Pancreas (tissue), 10 donors: ENCODE measurements at regions not wholly inside any gene's neighbourhood (a gene's known extent, or its start where the extent isn't known, plus 50 kb on each side); places are given as distances from the start of the nearest gene placed in this dataset.

Source experiments
- ATAC-seq, 4 donors: fragments of 200-7000 bp; cut with Tn5 transposase; one replicate each; pipeline versions ENCODE4 v1.8.0 to v1.9.1; 2020; ENCODE audit warnings: mild to moderate bottlenecking in 4 of 4, moderate library complexity in 4 of 4
- DNase-seq, 6 donors: peaks; one replicate each; pipeline ENCODE4 v3.0.0-alpha.2; 2020
- FAIRE-seq: peaks from 2 replicates; lab custom pipeline; 2012; peaks lifted over from hg19 to GRCh38; lab: Jason Lieb, UNC
- H3K27ac ChIP-seq, 4 donors: fragments of 200-600 bp; sonication (generic); 1 replicate in 3 of 4; 2 replicates in 1 of 4; pipeline versions ENCODE4 v1.5.0 to v1.8.0; 2020
- H3K27me3 ChIP-seq, 4 donors: fragments of 200-600 bp; one replicate each; pipeline ENCODE4 v1.8.0; 2021
- H3K36me3 ChIP-seq, 3 donors: fragments of 200-600 bp; sonication (generic) in 1 of 3; one replicate each; pipeline versions ENCODE4 v1.5.0 to v1.8.0; 2020 to 2021
- H3K4me1 ChIP-seq, 3 donors: fragments of 200-600 bp; one replicate each; pipeline ENCODE4 v1.8.0; 2021
- H3K4me3 ChIP-seq, 4 donors: fragments of 200-600 bp; sonication (generic) in 2 of 4; one replicate each; pipeline versions ENCODE4 v1.5.0 to v1.8.0; 2020 to 2021
- H3K9me3 ChIP-seq, 4 donors: fragments of 200-600 bp; one replicate each; pipeline ENCODE4 v1.8.0; 2021
- WGBS, 2 donors: extraction: QIAGEN DNeasy Blood & Tissue Kit; methylation state at CpG; one replicate each; pipeline ENCODE4 v1.1.7; 2013; 5-methylcytosine and 5-hydroxymethylcytosine counted together
- intact Hi-C, 3 donors: fragments of 100-400 bp; cut with DNase I; formaldehyde crosslinking; loops; one replicate each; pipeline versions ENCODE4 v1.11.1 to v1.14.2; 2022
- TF ChIP-seq, protein P1 (sequence below), 4 donors: fragments of 200-600 bp; sonication (generic) in 3 of 4; IDR thresholded peaks; one replicate each; pipeline versions ENCODE4 v1.5.0 to v1.8.0; 2021; ENCODE audit warnings: antibody characterized with exemption in 4 of 4
- donor health status: healthy with polysubstance abuse.
- donor health status: DM: no; HTN: no; CAD: no; lungs with moderate emphysema.
- donor health status: DM: no; HTN: no; CAD: no.
- donor health status: control.
- donor health status: control.
- donor health status: Bipolar disorder and iron deficiency.
- donor health status: DM: yes; HTN: yes; CAD: no.
- donor health status: DM: no; HTN: no; CAD: no.
- donor health status: DM: no; HTN: no; CAD: no.
- donor health status: DM: yes; HTN: yes; CAD: no.

DNA sequence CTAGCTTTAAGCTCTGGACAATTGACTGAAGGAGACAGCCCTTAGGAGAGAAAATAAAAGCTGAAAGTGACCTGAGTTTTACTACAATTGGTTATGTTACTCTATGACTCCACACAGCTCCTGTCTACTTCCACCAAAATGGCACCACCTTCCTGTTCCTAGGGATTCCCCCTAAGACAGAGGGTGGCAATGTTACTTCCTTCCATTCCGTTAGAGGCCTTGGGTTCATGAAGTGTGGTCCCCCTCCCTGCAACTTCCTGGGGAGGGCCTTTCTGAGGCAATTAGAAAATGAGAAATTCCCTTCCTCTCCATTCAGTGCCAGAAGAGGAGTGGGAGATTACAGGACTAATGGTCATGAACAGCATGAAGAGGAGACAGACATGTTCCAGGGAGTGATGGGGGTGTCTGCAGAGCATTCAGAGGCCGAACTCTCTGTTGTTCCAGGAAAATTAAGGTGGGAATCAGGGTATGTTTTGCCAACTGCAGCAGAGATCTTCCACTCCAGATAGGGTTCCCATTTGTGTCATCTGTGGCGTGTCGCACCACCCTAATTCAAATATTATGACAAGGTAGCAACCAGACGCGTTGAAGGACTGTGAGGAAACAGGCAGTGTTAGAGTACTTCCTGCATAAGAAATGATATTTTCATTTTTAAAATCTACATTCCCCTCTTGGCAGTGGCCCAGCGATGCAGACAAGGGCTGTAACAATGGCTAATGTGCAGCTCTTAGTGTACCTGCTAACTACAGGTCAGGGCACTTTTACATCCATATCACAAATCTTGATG, 53.1 kb upstream of the TRIM67 start:
- FAIRE-seq = no peak

DNA sequence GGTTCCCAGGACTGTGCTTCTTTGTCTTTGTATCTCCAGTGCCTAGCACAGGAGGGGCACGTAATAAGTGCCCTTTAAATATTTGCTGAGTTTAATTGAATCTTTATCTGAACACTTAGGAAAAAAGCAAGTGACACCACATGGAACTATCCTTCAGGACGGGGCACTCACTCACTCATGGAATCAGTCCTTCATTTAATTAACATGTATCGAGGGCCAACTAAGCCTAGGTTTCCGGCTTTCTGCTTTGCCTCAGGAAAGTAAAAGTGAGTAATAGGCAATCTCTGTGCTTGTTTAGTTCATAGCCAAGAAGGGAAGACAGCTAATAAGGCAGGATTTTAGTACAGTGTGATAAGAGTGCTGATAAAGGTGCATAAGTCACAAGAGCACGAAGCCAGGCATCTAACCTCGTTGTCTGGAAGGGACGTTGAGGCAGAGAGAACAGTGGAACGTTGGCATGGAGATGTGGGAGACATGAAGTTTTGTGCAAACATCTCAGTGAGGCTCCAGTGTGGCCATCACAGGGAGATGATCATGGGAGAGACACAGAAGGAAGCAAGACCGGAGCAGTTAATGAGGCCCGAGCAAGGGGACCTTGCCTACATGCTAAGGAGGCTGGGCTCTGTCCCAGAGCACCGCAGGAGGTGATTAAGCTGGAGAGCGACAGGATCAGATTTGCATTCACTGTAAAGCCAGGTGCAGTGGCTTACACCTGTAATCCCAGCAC, 54.1 kb upstream of the TRIM67 start:
- ATAC-seq = no peak
- Histone ChIP-seq H3K27ac (no peak overlapping the region), H3K4me3 (no peak overlapping the region), H3K36me3 (no peaks in the 10 kb centered on the region), H3K4me1 (no peaks in the 10 kb centered on the region), H3K9me3 (no peaks in the 10 kb centered on the region), H3K27me3 (no peaks in the 10 kb centered on the region)
- DNase-seq = no peak
- WGBS, 2 donors = 65 to 68% methylated on average over 12 of the region's 12 CpGs
- TF ChIP-seq, protein P1, sequence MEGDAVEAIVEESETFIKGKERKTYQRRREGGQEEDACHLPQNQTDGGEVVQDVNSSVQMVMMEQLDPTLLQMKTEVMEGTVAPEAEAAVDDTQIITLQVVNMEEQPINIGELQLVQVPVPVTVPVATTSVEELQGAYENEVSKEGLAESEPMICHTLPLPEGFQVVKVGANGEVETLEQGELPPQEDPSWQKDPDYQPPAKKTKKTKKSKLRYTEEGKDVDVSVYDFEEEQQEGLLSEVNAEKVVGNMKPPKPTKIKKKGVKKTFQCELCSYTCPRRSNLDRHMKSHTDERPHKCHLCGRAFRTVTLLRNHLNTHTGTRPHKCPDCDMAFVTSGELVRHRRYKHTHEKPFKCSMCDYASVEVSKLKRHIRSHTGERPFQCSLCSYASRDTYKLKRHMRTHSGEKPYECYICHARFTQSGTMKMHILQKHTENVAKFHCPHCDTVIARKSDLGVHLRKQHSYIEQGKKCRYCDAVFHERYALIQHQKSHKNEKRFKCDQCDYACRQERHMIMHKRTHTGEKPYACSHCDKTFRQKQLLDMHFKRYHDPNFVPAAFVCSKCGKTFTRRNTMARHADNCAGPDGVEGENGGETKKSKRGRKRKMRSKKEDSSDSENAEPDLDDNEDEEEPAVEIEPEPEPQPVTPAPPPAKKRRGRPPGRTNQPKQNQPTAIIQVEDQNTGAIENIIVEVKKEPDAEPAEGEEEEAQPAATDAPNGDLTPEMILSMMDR (IDR thresholded peaks at IDR 0.05) = no peak
- intact Hi-C loops = no loop called here
- no peak for FAIRE-seq

More for the DNA sequence above, 53.1 kb upstream of the TRIM67 start:
- ATAC-seq (no peak), DNase-seq (no peak)
- H3K27ac ChIP-seq = no peak overlapping the region
- H3K4me3 ChIP-seq = no peak overlapping the region
- H3K9me3 ChIP-seq = no peaks in the 10 kb centered on the region
- H3K36me3 ChIP-seq = no peaks in the 10 kb centered on the region
- TF ChIP-seq, protein P1 (IDR thresholded peaks at IDR 0.05) = no peak
- H3K4me1 ChIP-seq = no peaks in the 10 kb centered on the region
- no peaks in the 10 kb centered on the region for H3K27me3 ChIP-seq
- intact Hi-C loops = no loop called here
- 74 to 75% methylated on average over 7 of the region's 7 CpGs for WGBS, 2 donors

DNA sequence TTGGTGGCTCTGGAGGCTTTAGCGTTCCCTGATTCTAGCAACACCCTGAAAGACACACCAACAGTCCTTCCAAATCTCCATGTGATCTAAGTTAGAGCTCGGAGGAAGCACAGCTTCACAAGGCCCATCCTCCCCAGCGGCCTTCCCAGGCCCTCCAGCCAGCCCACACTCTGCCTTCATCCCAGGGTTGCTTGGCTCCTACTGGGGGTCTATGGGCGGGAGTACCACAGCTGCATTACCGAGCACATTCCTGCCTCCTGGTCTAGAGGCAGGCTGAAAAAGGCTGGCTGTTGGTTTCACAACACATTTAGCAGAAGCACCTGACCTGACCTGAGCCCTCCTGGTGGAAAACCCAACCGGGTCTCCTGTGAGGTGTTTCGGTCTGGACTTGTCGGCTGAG, 54.7 kb upstream of the TRIM67 start:
- TF ChIP-seq, protein P1 (IDR thresholded peaks at IDR 0.05) = no peak
- no peak for FAIRE-seq

DNA sequence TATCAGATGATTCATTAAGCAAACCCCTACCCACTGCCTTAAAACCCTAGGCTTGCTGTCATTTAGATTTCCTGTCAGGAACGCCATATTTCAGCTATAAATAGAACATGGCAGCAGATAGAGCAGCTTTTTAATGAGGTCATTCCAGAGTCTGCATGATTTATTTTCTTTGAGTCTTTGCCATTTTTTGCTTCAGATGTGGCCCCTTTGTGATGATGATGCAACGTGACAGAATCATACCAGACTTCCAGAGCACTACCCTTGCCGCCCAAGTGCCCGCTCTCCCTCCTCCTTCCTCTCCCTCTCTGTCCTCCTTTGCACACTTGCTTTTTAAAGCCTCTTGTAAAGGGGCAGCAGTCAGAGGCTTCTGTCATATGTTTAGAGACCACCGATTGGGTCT, 55.5 kb upstream of the TRIM67 start:
- DNase-seq = no peak

More for the DNA sequence above, 54.7 kb upstream of the TRIM67 start:
- intact Hi-C loops = no loop called here
- H3K4me3 ChIP-seq = no peak overlapping the region
- H3K9me3 ChIP-seq = no peaks in the 10 kb centered on the region
- WGBS, 2 donors = 79 to 82% methylated on average over 8 of the region's 8 CpGs
- no peak overlapping the region for H3K27ac ChIP-seq
- no peaks in the 10 kb centered on the region for H3K27me3 ChIP-seq
- H3K4me1 ChIP-seq = no peaks in the 10 kb centered on the region
- ATAC-seq (no peak), DNase-seq (no peak)
- no peaks in the 10 kb centered on the region for H3K36me3 ChIP-seq

More for the DNA sequence above, 55.5 kb upstream of the TRIM67 start:
- TF ChIP-seq, protein P1 (IDR thresholded peaks at IDR 0.05) = no peak
- intact Hi-C loops = no loop called here
- Histone ChIP-seq H3K36me3 (no peaks in the 10 kb centered on the region), H3K9me3 (no peaks in the 10 kb centered on the region), H3K27ac (no peak overlapping the region), H3K4me1 (no peaks in the 10 kb centered on the region), H3K4me3 (no peak overlapping the region), H3K27me3 (no peaks in the 10 kb centered on the region)
- FAIRE-seq = no peak
- ATAC-seq = peak in 3 of 4 donors; percentile 44 to 71 (median 52)
- 39 to 44% methylated on average over 5 of the region's 5 CpGs for WGBS, 2 donors
